ENCODE measurements at regions not wholly inside any gene's neighbourhood (a gene's known extent, or its start where the extent isn't known, plus 50 kb on each side); places are given as distances from the start of the nearest gene placed in this dataset.

GRCh38 chr14:65186951-65187350 is 84.6 kb upstream of the MAX start:
- no peak for DNase-seq (ENCODE audit: low read depth)

DNA sequence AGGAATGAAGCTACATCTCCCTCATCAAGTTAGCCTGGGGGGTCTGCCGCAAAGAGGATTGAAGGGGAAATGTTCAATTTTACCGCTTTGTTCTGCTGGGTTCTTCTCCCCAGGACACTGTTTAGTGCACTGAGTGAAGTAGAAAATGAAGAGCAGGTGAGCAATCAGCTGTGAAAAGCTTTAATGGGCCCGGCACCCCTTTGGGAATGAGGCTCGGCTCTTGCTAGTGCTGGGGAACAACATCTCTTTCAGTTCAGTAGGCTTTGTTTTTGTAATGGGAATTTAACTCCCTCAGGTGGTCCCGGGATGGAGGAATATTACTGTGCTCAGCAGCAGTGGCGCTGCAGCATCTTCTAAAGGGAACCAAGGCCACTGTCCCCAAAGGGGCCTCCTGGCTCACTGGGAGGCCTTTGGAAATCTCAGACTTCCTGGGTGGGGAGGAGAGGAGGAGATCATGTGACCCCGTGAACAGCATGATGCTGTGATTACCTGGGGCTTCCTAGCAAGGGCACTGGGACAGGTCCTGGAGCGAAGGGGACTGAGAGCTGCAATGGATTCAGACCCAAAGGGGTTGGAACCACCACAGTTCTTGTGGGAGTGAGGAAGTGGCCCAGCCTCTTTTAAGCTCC is 85.2 kb upstream of the MAX start:
- no peak for DNase-seq (ENCODE audit: low read depth)

- DNase-seq (ENCODE audit: low read depth), result no peak
These were observed 88.0 kb upstream of the MAX start for GRCh38 chr14:65190312-65190711.

DNA sequence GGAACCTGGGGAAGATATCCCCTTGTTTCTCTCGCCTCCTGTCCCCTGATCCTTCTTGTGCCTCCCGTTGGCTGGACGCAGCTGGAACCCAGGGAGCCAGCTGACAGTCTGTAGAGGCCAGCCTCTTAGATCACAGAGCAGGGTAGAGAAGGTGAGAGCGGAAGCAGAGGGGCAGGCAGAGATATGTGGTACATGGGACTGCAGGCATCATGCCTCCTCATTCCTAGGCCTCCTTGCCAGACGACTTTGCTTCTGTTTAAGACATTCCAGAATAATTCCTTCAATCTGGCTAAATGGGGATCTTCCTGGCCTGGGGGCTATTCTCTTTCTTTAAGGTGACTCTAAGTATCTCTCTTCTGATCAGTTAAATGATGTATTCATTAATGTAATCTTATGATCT is 89.4 kb upstream of the MAX start:
- DNase-seq (ENCODE audit: low read depth), result no peak

- no peak for DNase-seq (ENCODE audit: low read depth)
These were observed 90.4 kb upstream of the MAX start for GRCh38 chr14:65192686-65193085.

DNA sequence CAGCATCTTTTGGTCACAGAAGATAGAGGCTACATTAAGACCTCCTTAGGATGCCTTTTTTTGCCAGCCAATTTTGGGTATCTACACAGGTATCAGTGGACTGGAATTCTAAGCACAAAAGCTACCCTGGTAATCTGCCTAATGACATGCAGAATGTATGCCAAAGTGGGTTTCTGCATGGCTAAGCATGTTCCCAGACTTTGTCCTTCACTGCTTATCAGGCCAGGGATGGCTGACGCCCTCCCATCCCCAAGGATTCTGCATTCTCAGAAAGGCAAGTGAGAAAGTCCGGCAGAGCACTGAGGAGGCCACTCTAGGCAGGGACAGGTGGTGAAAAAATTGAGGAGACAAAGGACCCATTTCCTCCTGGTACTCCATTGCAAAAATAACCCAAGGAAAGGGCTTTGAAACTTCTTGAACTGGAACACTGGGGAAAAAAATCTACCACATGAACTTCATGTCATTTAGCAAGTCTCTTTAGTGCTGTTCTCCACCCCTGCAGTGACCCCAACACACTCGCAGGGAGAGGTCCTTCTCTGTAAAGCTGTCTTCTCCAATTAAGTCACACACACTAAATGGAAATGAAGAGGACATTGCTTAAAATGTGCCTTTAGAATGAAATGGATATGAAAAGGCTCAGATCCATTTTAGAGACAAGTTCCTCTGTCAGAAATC is 91.7 kb upstream of the MAX start:
- no peak for DNase-seq (ENCODE audit: low read depth)

GRCh38 chr14:65195042-65195719 is 92.9 kb upstream of the MAX start:
- no peak for DNase-seq (ENCODE audit: low read depth)

DNA sequence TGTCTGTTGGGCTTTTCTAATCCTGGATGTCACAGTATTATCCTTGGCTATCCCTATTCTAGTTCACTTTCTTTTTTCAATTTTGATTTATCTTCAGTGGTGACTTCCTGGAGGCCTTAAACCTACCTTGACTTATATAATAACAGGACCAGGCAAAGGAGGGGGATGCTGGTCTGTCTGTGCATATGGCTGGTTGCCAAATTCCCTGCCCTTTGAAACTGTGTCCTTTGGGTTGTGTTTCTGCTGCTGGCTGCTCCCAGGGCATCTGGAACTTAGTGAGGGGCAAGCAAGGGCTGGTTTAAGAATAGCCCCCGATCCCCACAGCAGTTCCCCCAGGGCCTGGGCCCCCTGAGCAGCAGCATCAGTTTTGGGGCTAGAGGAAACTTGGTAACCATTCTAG is 96.0 kb upstream of the MAX start:
- DNase-seq (ENCODE audit: low read depth), result no peak

- DNase-seq (ENCODE audit: low read depth), result no peak
These were observed 98.1 kb upstream of the MAX start for GRCh38 chr14:65200454-65200853.

DNA sequence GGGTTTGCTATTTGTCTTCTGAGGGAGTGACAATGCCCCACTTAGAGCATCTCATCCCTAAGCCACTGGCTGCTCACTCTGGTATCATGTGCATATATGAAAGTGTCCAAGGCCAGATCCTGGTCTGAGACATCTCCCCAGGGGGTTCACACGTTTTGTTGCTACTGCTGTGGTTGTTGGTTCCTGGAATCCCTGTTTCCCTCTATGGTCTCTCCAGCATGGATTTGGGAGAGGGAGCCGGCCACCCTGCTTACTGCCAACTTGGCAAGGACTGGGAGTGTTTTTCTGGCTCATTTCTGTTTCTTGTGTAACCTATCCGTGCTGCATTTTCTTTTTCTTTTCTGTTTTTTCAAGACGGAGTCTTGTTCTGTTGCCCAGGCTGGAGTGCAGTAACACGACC is 101.3 kb upstream of the MAX start:
- DNase-seq (ENCODE audit: low read depth), result no peak

DNA sequence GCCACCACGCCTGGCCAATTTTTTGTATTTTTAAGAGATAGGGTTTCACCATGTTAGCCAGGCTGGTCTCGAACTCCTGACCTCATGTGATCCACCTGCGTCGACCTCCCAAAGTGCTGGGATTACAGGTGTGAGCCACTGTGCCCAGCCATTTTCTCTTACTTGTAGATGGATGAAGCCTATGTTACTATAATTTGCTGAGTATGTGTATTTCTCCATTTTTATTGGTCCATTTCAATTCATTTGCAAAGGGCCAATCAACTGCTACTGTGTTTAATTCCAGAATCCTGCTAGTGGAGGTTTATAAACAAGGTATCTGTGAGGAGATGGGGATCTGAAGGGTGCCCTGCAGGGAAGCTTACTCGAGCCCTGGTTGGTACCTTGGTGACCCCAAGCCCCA is 101.7 kb upstream of the MAX start:
- no peak for DNase-seq (ENCODE audit: low read depth)

DNA sequence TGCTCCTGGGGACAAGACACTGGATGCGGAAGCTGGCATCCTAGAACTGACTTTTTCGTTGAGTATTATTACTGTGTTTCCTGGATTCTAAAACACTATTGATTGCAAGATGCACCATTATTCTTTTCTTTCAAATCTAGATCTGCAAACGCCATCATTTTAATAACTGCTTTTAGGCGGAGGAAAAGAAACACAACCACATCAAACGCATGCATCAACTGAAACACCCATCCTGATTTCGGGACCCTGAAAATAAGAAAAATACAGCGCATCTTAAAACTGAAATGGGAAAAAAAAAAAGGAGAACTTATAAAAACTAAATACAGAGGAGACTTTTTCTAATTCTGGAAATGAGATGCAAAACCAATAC is 103.7 kb upstream of the MAX start:
- DNase-seq (ENCODE audit: low read depth), result no peak

DNA sequence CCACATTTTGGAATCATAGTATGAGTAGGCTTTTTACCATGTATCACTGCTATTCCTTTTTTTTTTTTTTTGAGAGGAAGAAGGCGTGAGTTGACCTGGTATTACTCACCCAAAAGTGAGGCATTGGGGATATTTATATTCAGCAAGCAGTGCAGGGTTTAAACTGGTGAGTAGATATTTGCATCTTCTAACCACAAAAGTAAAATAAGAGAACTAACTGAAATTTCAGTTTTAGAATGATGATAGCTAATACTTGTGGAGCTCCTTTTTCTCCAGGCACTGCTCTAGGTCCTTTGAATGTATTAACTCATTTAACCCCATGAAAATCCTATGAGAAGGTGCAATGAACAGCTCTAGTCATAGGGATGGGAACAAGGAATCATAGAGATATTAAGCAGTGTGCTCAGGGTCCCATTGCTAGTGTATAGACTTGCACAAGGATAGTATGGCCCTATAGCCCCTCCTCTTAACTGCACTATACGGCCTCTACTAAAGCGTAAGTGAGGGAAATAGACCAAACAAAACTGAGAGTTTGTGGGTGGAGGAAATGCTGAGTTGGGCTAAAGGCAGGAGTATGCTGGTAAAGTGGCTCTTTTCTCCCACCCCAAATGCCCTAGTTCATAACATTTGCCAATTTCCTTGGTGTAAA is 104.3 kb upstream of the MAX start:
- no peak for DNase-seq (ENCODE audit: low read depth)

DNA sequence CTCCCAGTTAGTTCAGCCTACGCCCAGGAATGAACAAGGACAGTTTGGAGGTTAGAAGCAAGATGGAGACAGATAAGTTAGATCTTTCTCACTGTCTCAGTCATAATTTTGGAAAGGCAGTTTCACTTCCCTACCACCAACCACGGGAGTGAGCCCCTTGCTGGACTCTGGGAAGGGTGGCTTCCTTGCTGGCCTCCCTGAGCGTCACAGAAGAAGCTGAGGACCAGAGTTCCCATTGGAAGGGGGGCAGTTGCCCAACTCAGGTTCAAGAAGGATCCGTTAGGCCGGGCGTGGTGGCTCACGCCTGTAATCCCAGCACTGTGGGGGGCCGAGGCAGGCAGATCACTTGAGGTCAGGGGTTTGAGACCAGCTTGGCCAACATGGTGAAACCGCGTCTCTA is 106.2 kb upstream of the MAX start:
- DNase-seq (ENCODE audit: low read depth), result no peak

GRCh38 chr14:65210118-65210821 is 108.0 kb upstream of the MAX start:
- no peak for DNase-seq (ENCODE audit: low read depth)

- DNase-seq (ENCODE audit: low read depth), result no peak
These were observed 108.5 kb upstream of the MAX start for GRCh38 chr14:65210822-65211182.

- DNase-seq (ENCODE audit: low read depth), result peak; percentile 75
These were observed 109.1 kb upstream of the MAX start for GRCh38 chr14:65211341-65211987.

GRCh38 chr14:65213316-65213715 is 111.0 kb upstream of the MAX start:
- no peak for DNase-seq (ENCODE audit: low read depth)

- no peak for DNase-seq (ENCODE audit: low read depth)
These were observed 112.4 kb upstream of the MAX start for GRCh38 chr14:65214741-65215140.

DNA sequence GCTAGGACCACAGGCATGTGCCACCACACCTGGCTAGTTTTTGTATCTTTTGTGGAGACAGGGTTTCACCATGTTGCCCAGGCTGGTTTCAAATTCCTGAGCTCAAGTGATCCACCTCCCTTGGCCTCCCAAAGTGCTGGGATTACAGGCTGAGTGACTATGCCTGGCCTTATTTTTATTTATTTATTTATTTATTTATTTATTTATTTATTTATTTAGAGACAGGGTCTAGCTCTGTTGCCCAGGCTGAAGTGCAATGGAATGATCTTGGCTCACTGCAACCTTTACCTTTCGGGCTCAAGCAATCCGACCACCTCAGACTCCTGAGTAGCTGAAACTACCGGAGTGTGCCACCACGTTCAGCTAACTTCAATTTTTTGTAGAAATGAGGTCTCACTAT is 117.0 kb upstream of the MAX start:
- no peak for DNase-seq (ENCODE audit: low read depth)

DNA sequence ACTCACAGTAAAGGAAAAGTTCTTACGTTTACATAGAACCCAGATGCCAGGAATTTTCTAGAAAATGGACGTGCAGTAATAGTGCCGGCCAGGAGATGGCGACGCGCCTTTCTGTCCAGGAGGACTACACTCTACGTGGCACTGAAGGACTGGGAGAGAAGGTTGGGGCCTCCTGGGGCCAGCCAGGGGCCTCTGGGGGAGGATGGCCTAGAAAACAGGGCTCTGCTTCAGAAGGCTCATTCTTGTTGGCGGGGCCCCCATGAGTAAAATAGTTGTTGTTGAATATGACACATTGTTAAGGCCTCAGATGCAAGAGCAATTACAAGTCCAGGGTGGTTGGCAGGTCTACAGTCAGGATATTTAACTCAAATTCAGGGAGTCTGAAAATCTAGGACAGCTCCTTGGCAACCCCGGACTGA is 120.1 kb upstream of the MAX start:
- DNase-seq (ENCODE audit: low read depth), result no peak

DNA sequence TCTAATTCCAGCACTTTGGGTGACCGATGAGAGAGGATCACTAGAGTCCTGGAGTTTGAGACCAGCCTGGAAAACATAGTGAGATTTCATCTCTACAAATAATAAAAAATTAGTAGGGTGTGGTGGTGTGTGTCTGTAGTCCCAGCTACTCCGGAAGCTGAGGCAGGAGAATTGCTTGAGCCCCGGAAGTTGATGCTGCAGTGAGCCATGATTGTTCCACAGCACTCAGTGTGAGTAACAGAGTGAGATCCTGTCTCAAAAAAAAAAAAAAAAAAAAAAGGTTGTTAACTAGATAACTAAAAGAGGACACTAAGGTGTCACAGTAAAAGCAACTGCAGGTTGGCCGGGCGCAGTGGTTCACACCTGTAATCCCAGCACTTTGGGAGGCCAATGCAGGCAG is 121.3 kb upstream of the MAX start:
- DNase-seq (ENCODE audit: low read depth), result no peak
